GM12878 (cell line): ENCODE measurements at regions not wholly inside any gene's neighbourhood (a gene's known extent, or its start where the extent isn't known, plus 50 kb on each side); places are given as distances from the start of the nearest gene placed in this dataset.

Source experiments
- ATAC-seq: fragments of 200-7000 bp; cut with Tn5 transposase; 3 replicates; pipeline ENCODE4 v1.9.1; 2020; ENCODE audit warnings: mild to moderate bottlenecking, moderate library complexity
- BruUV-seq: library from RNA; stranded (reverse); fragments of 400-500 nt; replicated peaks from 2 replicates; lab custom pipeline; 2021; lab: Mats Ljungman, UMichigan
- CTCF ChIA-PET: fragments of 300-600 bp; sonication (Branson Sonifier 250); formaldehyde crosslinking; extraction: SDS; loops from one replicate; lab custom pipeline; 2021; ENCODE audit warnings: inconsistent platforms; lab: Yijun Ruan, JAX
- POLR2A ChIA-PET: fragments of 350-600 bp; formaldehyde crosslinking; extraction: SDS; loops from one replicate; lab custom pipeline; 2021; ENCODE audit warnings: inconsistent platforms; lab: Charles Lee
- RAD21 ChIA-PET: fragments of 300-600 bp; sonication (Branson Sonifier 250); formaldehyde crosslinking; loops from one replicate; lab custom pipeline; 2023; ENCODE audit warnings: antibody characterized with exemption; ENCODE audit not compliant: unreplicated experiment; lab: Charles Lee
- SMC1A ChIA-PET: fragments of 300-600 bp; sonication (Branson Sonifier 250); formaldehyde crosslinking; loops from one replicate; lab custom pipeline; 2023; ENCODE audit not compliant: unreplicated experiment, uncharacterized antibody; lab: Charles Lee
- DNase-seq: peaks from one replicate; pipeline ENCODE4 v3.0.0-alpha.2; 2011; ENCODE audit warnings: low read depth, low spot score
- FAIRE-seq: peaks from 3 replicates; lab custom pipeline; 2011; peaks lifted over from hg19 to GRCh38; lab: Jason Lieb, UNC
- H2AFZ ChIP-seq: 2 replicates; pipeline ENCODE4 v1.6.0; 2011; ENCODE audit warnings: low read depth, low read length, control low read depth; ENCODE audit not compliant: control insufficient read depth
- H3K27ac ChIP-seq: 2 replicates; pipeline ENCODE4 v1.5.1; 2011; ENCODE audit warnings: control low read depth; ENCODE audit not compliant: control insufficient read depth, insufficient read depth
- H3K27me3 ChIP-seq, 2 experiments: replicated peaks in 1 of 2; 2 replicates each; pipeline versions ENCODE4 v1.6.0 to v1.6.1; 2011; ENCODE audit warnings: low read length in 1 of 2; ENCODE audit not compliant: control insufficient read depth in 2 of 2, insufficient read depth in 2 of 2
- H3K36me3 ChIP-seq, 2 experiments: 2 replicates each; pipeline ENCODE4 v1.5.1; 2011; ENCODE audit warnings: low read length in 1 of 2; ENCODE audit not compliant: control insufficient read depth in 2 of 2, insufficient read depth in 2 of 2
- H3K4me1 ChIP-seq: 2 replicates; pipeline ENCODE4 v1.6.1; 2011; ENCODE audit warnings: mild to moderate bottlenecking, low read length, moderate library complexity, mixed read lengths; ENCODE audit not compliant: control insufficient read depth, insufficient read depth
- H3K4me2 ChIP-seq: 2 replicates; pipeline ENCODE4 v1.6.0; 2011; ENCODE audit warnings: control low read depth; ENCODE audit not compliant: control insufficient read depth, insufficient read depth
- H3K4me3 ChIP-seq: fragments of 200-600 bp; sonication (generic); 2 replicates; pipeline ENCODE4 v1.5.1; 2016
- H3K79me2 ChIP-seq: 2 replicates; pipeline ENCODE4 v1.6.0; 2011; ENCODE audit warnings: low read length; ENCODE audit not compliant: control insufficient read depth, insufficient read depth
- H3K9ac ChIP-seq: 2 replicates; pipeline ENCODE4 v1.8.0; 2011; ENCODE audit warnings: low read length, control low read depth, mixed read lengths; ENCODE audit not compliant: control insufficient read depth, insufficient read depth
- H3K9me3 ChIP-seq: replicated peaks from 3 replicates; pipeline ENCODE4 v1.5.1; 2011; ENCODE audit warnings: mild to moderate bottlenecking, low read length; ENCODE audit not compliant: control insufficient read depth, insufficient read depth
- H4K20me1 ChIP-seq: 2 replicates; pipeline ENCODE4 v1.6.0; 2011; ENCODE audit not compliant: control insufficient read depth, insufficient read depth
- CBX3 ChIP-seq: fragments of 200-600 bp; sonication (generic); IDR thresholded peaks from 2 replicates; pipeline ENCODE4 v1.6.1; 2016; ENCODE audit warnings: low read depth, borderline replicate concordance
- CHD4 ChIP-seq: fragments of 200-600 bp; sonication (generic); IDR thresholded peaks from 2 replicates; pipeline ENCODE4 v1.6.1; 2016; ENCODE audit warnings: mild to moderate bottlenecking
- E2F8 ChIP-seq: fragments of 450-650 bp; IDR thresholded peaks from 2 replicates; pipeline ENCODE4 v1.6.1; 2018; ENCODE audit warnings: mild to moderate bottlenecking, low read depth, moderate library complexity; ENCODE audit not compliant: partially characterized antibody
- IKZF1 ChIP-seq: fragments of 450-650 bp; conservative IDR thresholded peaks from 2 replicates; pipeline ENCODE4 v1.6.1; 2017; ENCODE audit warnings: antibody characterized with exemption, mild to moderate bottlenecking
- LARP7 ChIP-seq: fragments of 450-650 bp; IDR thresholded peaks from 2 replicates; pipeline ENCODE4 v1.6.1; 2017; ENCODE audit warnings: mild to moderate bottlenecking
- PRDM15 ChIP-seq: fragments of 450-650 bp; formaldehyde crosslinking; IDR thresholded peaks from 2 replicates; pipeline ENCODE4 v1.4.0; 2020; ENCODE audit warnings: mild to moderate bottlenecking, moderate library complexity
- RAD21 ChIP-seq: IDR thresholded peaks from 2 replicates; pipeline ENCODE4 v1.6.1; 2011; ENCODE audit warnings: mild to moderate bottlenecking, low read depth, low read length, moderate library complexity; ENCODE audit not compliant: insufficient read depth
- TCF7 ChIP-seq: IDR thresholded peaks from 2 replicates; pipeline ENCODE4 v1.6.1; 2014; ENCODE audit warnings: antibody characterized with exemption, borderline replicate concordance
- ZNF24 ChIP-seq: fragments of 450-650 bp; IDR thresholded peaks from 2 replicates; pipeline ENCODE4 v1.6.1; 2017; ENCODE audit warnings: antibody characterized with exemption, mild to moderate bottlenecking
- ZNF622 ChIP-seq: fragments of 450-650 bp; IDR thresholded peaks from 2 replicates; pipeline ENCODE4 v1.6.1; 2017; ENCODE audit warnings: mild to moderate bottlenecking, inconsistent platforms
- ZZZ3 ChIP-seq: IDR thresholded peaks from 2 replicates; pipeline ENCODE4 v1.6.1; 2011; ENCODE audit warnings: low read depth; ENCODE audit not compliant: control insufficient read depth, insufficient read length
- WGBS: methylation state at CpG from one replicate; pipeline ENCODE4 v1.1.6; 2016; ENCODE audit warnings: low lambda C conversion rate; ENCODE audit not compliant: insufficient replicate concordance, insufficient coverage; ENCODE audit errors: missing lambda C conversion rate; 5-methylcytosine and 5-hydroxymethylcytosine counted together
- in situ Hi-C: fragments of 300-500 bp; cut with MboI; formaldehyde crosslinking; loops from 9 replicates; pipeline ENCODE4 v1.14.3; 2018; ENCODE audit warnings: mixed read lengths
- intact Hi-C: fragments of 100-400 bp; cut with micrococcal nuclease; formaldehyde crosslinking; loops from one replicate; pipeline ENCODE4 v1.14.2; 2022; ENCODE audit not compliant: unreplicated experiment

GRCh38 chr6:40803897-40804702 is 216.9 kb upstream of the LRFN2 start:
- ATAC-seq = no peak
- ChIA-PET POLR2A (no interaction called here), RAD21 (no interaction called here), SMC1A (interaction anchor here (0.9 to 1.1 kb wide), 2 partner anchors 8 to 21 kb away, joined by 3 read pairs; no protein-coding TSS in a partner anchor), CTCF (interaction anchor here (1.1 kb wide), 1 partner anchor 254 kb away, joined by 3 read pairs; no protein-coding TSS in a partner anchor)
- Histone ChIP-seq H4K20me1 (no peaks in the 10 kb centered on the region), H3K79me2 (no peaks in the 10 kb centered on the region), H3K4me2 (peak overlapping the region; percentile 0; the same call in 1 of the 2 replicates), H3K4me1 (peaks cover 16% of the 10 kb centered on the region), H3K9ac (no peak overlapping the region), H3K27me3 (no peaks in the 10 kb centered on the region), H2AFZ (no peak overlapping the region), H3K27ac (no peak overlapping the region), H3K4me3 (no peak overlapping the region), H3K36me3 (no peaks in the 10 kb centered on the region), H3K9me3 (no peaks in the 10 kb centered on the region)
- in situ Hi-C loops = no loop called here
- intact Hi-C loops = no loop called here
- BruUV-seq = no TSS peak
- TF ChIP-seq ZNF24 = peak; percentile 80
- TF ChIP-seq ZZZ3 = no peak
- no peak for DNase-seq
- FAIRE-seq = no peak
- WGBS = 89% methylated on average over 1 of the region's 1 CpG

DNA sequence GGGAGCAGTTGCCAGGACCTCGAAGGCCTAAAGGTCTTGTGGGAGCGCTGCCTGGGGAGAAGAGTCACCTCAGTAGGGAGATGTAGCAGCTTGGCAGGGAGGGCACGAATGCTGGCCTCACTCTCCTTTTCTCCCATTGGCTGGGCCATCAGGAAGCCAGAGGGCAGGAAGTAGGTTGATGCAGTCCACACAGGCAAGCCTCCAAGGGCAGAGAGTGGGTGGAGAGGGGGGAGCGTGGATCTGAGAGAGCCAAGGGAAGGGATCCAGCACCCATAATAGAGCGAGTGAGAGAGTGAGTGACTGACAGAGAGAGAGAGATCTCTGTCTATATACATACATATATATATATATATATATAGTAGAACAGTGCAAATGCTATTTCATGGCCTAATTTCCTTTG is 215.3 kb upstream of the LRFN2 start:
- Histone ChIP-seq H3K4me2 (no peak overlapping the region), H3K9ac (no peak overlapping the region), H3K4me1 (peaks cover 16% of the 10 kb centered on the region), H4K20me1 (no peaks in the 10 kb centered on the region), H3K27ac (no peak overlapping the region), H3K4me3 (no peak overlapping the region), H3K79me2 (no peaks in the 10 kb centered on the region), H2AFZ (no peak overlapping the region), H3K36me3 (no peaks in the 10 kb centered on the region), H3K9me3 (no peaks in the 10 kb centered on the region), H3K27me3 (no peaks in the 10 kb centered on the region)
- WGBS = 55% methylated on average over 5 of the region's 5 CpGs
- ATAC-seq = no peak
- intact Hi-C loops (no loop called here), in situ Hi-C loops (no loop called here)
- BruUV-seq = no TSS peak
- SMC1A ChIA-PET = no interaction called here
- no peak for DNase-seq
- RAD21 ChIA-PET = no interaction called here
- POLR2A ChIA-PET = no interaction called here
- FAIRE-seq = no peak
- CTCF ChIA-PET = interaction anchor here (0.8 kb wide), 1 partner anchor 16 kb away, joined by 3 read pairs; no protein-coding TSS in a partner anchor
- no peak for TF ChIP-seq ZNF622
- no peak for TF ChIP-seq LARP7
- TF ChIP-seq CHD4 = no peak
- no peak for TF ChIP-seq TCF7
- TF ChIP-seq RAD21 = no peak
- no peak for TF ChIP-seq IKZF1
- TF ChIP-seq E2F8 = no peak
- TF ChIP-seq PRDM15 (CRISPR knock-in tag) = no peak
- TF ChIP-seq CBX3 = no peak
